Sigmoid colon (tissue), 3 donors: ENCODE measurements at regions not wholly inside any gene's neighbourhood (a gene's known extent, or its start where the extent isn't known, plus 50 kb on each side); places are given as distances from the start of the nearest gene placed in this dataset.

Source experiments
- CTCF ChIP-seq, 4 experiments: fragments of 450-650 bp in 3 of 4; fragments of 200-600 bp in 1 of 4; IDR thresholded peaks; one replicate each; pipeline ENCODE4 v1.5.1; 2016 to 2019; ENCODE audit warnings: antibody characterized with exemption in 4 of 4, mild to moderate bottlenecking in 3 of 4, moderate library complexity in 2 of 4
- POLR2A ChIP-seq, 2 donors: fragments of 450-650 bp; IDR thresholded peaks; one replicate each; pipeline ENCODE4 v1.6.1; 2016; ENCODE audit warnings: antibody characterized with exemption in 2 of 2, mild to moderate bottlenecking in 2 of 2, moderate library complexity in 2 of 2

- no peak for TF ChIP-seq POLR2A (IDR thresholded peaks at IDR 0.05)
- TF ChIP-seq CTCF (IDR thresholded peaks at IDR 0.05): no peak
Measured at GRCh38 chr12:58745348-58746125, 174.8 kb downstream of the LRIG3 start.
